ENCODE measurements at regions not wholly inside any gene's neighbourhood (a gene's known extent, or its start where the extent isn't known, plus 50 kb on each side); places are given as distances from the start of the nearest gene placed in this dataset.

DNA sequence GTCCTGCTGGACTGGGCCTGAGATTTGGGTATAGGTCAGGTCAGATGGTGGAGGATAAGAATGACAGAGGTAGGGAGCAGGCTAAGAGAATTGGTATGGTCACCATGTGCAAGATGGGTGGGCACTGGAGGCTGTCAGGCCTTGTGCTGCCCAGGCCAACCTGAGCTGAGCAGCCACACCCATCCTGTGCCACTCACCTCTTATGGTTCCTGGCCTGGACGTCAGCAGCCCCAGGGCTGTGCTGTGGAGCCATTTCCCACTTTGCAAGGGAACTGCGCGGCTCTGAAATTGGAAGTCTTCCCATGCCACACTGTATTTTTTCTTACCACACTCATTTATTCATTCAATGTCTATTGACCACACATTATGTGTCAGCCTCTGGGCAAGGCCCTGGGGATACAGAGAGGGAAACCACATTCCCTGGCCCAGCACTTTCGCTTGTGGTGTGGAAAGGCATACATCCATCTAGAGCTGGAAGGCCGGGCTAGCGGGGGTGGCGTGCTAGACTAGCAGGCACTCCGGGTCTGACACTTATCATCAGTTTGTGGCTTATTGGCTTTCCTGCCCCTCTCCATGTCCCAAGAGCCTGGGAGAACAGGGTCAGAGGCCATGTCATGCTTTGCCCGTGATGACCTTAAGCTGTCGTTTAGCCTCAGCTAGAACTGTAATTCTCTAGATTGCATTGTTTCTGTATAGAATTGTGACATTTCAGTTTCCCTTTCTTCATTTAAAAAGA lies 51.1 kb upstream of the POLG start:
- Histone ChIP-seq H3K4me2 (ENCODE audit: low read length) (no peak overlapping the region), H3K4me1 (no peaks in the 10 kb centered on the region), H2AFZ (no peak overlapping the region), H3K4me3 (ENCODE audit: low read depth, low read length) (no peak overlapping the region), H3K27me3 (ENCODE audit: control insufficient read depth, insufficient read depth, low read length) (no peaks in the 10 kb centered on the region), H3K79me2 (no peaks in the 10 kb centered on the region), H3K9me3 (ENCODE audit: control insufficient read depth, low read length) (no peaks in the 10 kb centered on the region), H3K27ac (no peak overlapping the region), H3K9ac (no peak overlapping the region), H3K36me3 (ENCODE audit: control insufficient read depth, insufficient read depth, low read length) (no peaks in the 10 kb centered on the region)
- TF ChIP-seq, protein P1, sequence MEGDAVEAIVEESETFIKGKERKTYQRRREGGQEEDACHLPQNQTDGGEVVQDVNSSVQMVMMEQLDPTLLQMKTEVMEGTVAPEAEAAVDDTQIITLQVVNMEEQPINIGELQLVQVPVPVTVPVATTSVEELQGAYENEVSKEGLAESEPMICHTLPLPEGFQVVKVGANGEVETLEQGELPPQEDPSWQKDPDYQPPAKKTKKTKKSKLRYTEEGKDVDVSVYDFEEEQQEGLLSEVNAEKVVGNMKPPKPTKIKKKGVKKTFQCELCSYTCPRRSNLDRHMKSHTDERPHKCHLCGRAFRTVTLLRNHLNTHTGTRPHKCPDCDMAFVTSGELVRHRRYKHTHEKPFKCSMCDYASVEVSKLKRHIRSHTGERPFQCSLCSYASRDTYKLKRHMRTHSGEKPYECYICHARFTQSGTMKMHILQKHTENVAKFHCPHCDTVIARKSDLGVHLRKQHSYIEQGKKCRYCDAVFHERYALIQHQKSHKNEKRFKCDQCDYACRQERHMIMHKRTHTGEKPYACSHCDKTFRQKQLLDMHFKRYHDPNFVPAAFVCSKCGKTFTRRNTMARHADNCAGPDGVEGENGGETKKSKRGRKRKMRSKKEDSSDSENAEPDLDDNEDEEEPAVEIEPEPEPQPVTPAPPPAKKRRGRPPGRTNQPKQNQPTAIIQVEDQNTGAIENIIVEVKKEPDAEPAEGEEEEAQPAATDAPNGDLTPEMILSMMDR (IDR thresholded peaks at IDR 0.05), result no peak

Data from parathyroid adenoma (tissue), 2 donors.